Endothelial cell of umbilical vein (primary cell): ENCODE measurements at regions not wholly inside any gene's neighbourhood (a gene's known extent, or its start where the extent isn't known, plus 50 kb on each side); places are given as distances from the start of the nearest gene placed in this dataset.

ENCODE experiments used
- BruUV-seq: library from RNA; stranded (reverse); fragments of 400-500 nt; replicated peaks from 2 replicates; lab custom pipeline; 2021; lab: Mats Ljungman, UMichigan
- CTCF ChIA-PET: fragments of 300-600, 350-600 bp; sonication (Branson Sonifier 250); formaldehyde crosslinking; loops from one replicate; lab custom pipeline; 2021; ENCODE audit warnings: antibody characterized with exemption, inconsistent platforms; lab: Charles Lee
- POLR2A ChIA-PET: fragments of 300-600, 350-600 bp; sonication (Branson Sonifier 250); formaldehyde crosslinking; loops from one replicate; lab custom pipeline; 2021; ENCODE audit warnings: antibody characterized with exemption, inconsistent platforms; lab: Charles Lee
- DNase-seq: peaks from one replicate; pipeline ENCODE4 v3.0.0-alpha.2; 2011; ENCODE audit warnings: low read depth, low spot score
- FAIRE-seq: peaks from 2 replicates; lab custom pipeline; 2011; peaks lifted over from hg19 to GRCh38; lab: Jason Lieb, UNC
- H2AFZ ChIP-seq: 2 replicates; pipeline ENCODE4 v1.6.0; 2012; ENCODE audit warnings: low read depth, low read length, control low read depth, inconsistent platforms
- H3K27ac ChIP-seq: 2 replicates; pipeline ENCODE4 v1.5.1; 2011; ENCODE audit warnings: low read depth, mild to moderate bottlenecking, control low read depth, low read length, moderate library complexity; ENCODE audit not compliant: insufficient read depth
- H3K27me3 ChIP-seq, 2 experiments: 2 replicates each; pipeline versions ENCODE4 v1.6.0 to v1.6.1; 2011; ENCODE audit warnings: low read length in 2 of 2, mixed read lengths in 1 of 2; ENCODE audit not compliant: control insufficient read depth in 2 of 2, insufficient read depth in 2 of 2
- H3K36me3 ChIP-seq, 2 experiments: 2 replicates in 1 of 2; 3 replicates in 1 of 2; pipeline ENCODE4 v1.5.1; 2011; ENCODE audit warnings: low read length in 2 of 2, mild to moderate bottlenecking in 1 of 2, moderate library complexity in 1 of 2; ENCODE audit not compliant: control insufficient read depth in 2 of 2, insufficient read depth in 2 of 2; ENCODE audit errors: extremely low read depth in 1 of 2
- H3K4me1 ChIP-seq: 3 replicates; pipeline ENCODE4 v1.5.1; 2011; ENCODE audit warnings: mild to moderate bottlenecking, low read length; ENCODE audit not compliant: control insufficient read depth, insufficient read depth; ENCODE audit errors: extremely low read depth
- H3K4me2 ChIP-seq: 2 replicates; pipeline ENCODE4 v1.6.1; 2011; ENCODE audit warnings: low read length, control low read depth, mixed read lengths; ENCODE audit not compliant: insufficient read depth
- H3K4me3 ChIP-seq, 3 experiments: fragments of 200-600 bp in 1 of 3; sonication (generic), shearing (Covaris generic) in 1 of 3; replicated peaks in 1 of 3; 2 replicates each; pipeline ENCODE4 v1.5.1; 2011 to 2016; ENCODE audit warnings: control low read depth in 3 of 3, low read length in 3 of 3, mild to moderate bottlenecking in 2 of 3, inconsistent platforms in 1 of 3, low read depth in 1 of 3, moderate library complexity in 1 of 3; ENCODE audit not compliant: insufficient read depth in 1 of 3
- H3K79me2 ChIP-seq: 2 replicates; pipeline ENCODE4 v1.6.0; 2012; ENCODE audit warnings: low read length, inconsistent platforms; ENCODE audit not compliant: control insufficient read depth, insufficient read depth
- H3K9ac ChIP-seq: replicated peaks from 2 replicates; pipeline ENCODE3; 2011; ENCODE audit warnings: low read length, control low read depth; ENCODE audit not compliant: insufficient read depth; ENCODE audit errors: extremely low read depth
- H3K9me1 ChIP-seq: replicated peaks from 3 replicates; pipeline ENCODE4 v1.6.0; 2011; ENCODE audit warnings: mild to moderate bottlenecking, low read length; ENCODE audit not compliant: control insufficient read depth, insufficient read depth; ENCODE audit errors: extremely low read depth
- H3K9me3 ChIP-seq: replicated peaks from 2 replicates; pipeline ENCODE4 v1.5.1; 2012; ENCODE audit warnings: low read length, inconsistent platforms; ENCODE audit not compliant: control insufficient read depth, insufficient read depth
- H4K20me1 ChIP-seq: replicated peaks from 2 replicates; pipeline ENCODE3; 2011; ENCODE audit warnings: mild to moderate bottlenecking, low read length; ENCODE audit not compliant: control insufficient read depth, insufficient read depth; ENCODE audit errors: extremely low read depth
- FOS ChIP-seq: IDR thresholded peaks from 2 replicates; pipeline ENCODE4 v1.6.1; 2011; ENCODE audit warnings: mild to moderate bottlenecking, low read length, moderate library complexity, borderline replicate concordance; ENCODE audit not compliant: insufficient read depth
- GATA2 ChIP-seq: IDR thresholded peaks from 2 replicates; pipeline ENCODE4 v1.7.0; 2011; ENCODE audit warnings: low read depth, mild to moderate bottlenecking, moderate library complexity, mixed read lengths, low read length; ENCODE audit not compliant: insufficient read length, insufficient read depth
- JUN ChIP-seq: IDR thresholded peaks from 2 replicates; pipeline ENCODE4 v1.6.1; 2011; ENCODE audit warnings: borderline replicate concordance, low read depth; ENCODE audit not compliant: insufficient read length, insufficient read depth
- MYC ChIP-seq: IDR thresholded peaks from one replicate; pipeline ENCODE4 v1.6.1; 2011; ENCODE audit warnings: mild to moderate bottlenecking, low read depth, low read length
- POLR2A ChIP-seq: IDR thresholded peaks from 2 replicates; pipeline ENCODE4 v1.6.1; 2012; ENCODE audit warnings: low read depth, mild to moderate bottlenecking, control low read depth, low read length
- dilution Hi-C: fragments of 300-500 bp; cut with MboI; formaldehyde crosslinking; loops from one replicate; pipeline ENCODE4 v1.15.0; 2019; ENCODE audit warnings: low sequenced_read_pairs; ENCODE audit not compliant: extremely low pct_ligation_motif_present
- intact Hi-C: fragments of 100-400 bp; cut with micrococcal nuclease; formaldehyde crosslinking; loops from one replicate; pipeline ENCODE4 v1.10.0; 2022
- TF ChIP-seq, protein P1 (sequence below): IDR thresholded peaks from 2 replicates; pipeline ENCODE4 v1.6.1; 2011; ENCODE audit not compliant: insufficient read depth, insufficient read length
- TF ChIP-seq, protein P2 (sequence below), 2 donors: IDR thresholded peaks; 1 replicate in 1 of 2; 2 replicates in 1 of 2; pipeline ENCODE4 v1.5.1; 2011; ENCODE audit warnings: low read length in 2 of 2, mild to moderate bottlenecking in 2 of 2, moderate library complexity in 2 of 2, control low read depth in 1 of 2, inconsistent platforms in 1 of 2, low read depth in 1 of 2; ENCODE audit not compliant: insufficient read depth in 1 of 2; ENCODE audit errors: extremely low read depth in 1 of 2

DNA sequence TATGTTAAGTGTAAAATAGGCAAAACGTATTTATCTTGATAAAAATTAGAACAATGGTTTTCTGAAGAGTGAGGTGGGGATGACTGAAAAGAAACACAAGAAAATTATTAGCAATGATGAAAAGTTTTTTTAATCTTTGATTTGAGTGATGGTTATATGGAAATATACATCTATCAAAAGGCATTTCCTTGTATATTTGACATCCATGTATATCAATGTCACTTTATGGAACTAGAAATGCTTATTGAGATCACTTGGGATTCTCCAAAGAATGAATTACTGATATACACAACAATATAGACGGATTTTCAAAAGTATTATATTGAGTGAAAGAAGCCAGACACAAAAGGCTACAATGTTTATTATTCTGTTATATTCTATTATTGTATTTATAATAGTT, 1042.0 kb upstream of the POT1 start:
- TF ChIP-seq MYC (no peak), FOS (no peak), GATA2 (no peak), JUN (no peak), POLR2A (no peak)
- TF ChIP-seq, protein P1, sequence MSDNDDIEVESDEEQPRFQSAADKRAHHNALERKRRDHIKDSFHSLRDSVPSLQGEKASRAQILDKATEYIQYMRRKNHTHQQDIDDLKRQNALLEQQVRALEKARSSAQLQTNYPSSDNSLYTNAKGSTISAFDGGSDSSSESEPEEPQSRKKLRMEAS = no peak
- TF ChIP-seq, protein P2, sequence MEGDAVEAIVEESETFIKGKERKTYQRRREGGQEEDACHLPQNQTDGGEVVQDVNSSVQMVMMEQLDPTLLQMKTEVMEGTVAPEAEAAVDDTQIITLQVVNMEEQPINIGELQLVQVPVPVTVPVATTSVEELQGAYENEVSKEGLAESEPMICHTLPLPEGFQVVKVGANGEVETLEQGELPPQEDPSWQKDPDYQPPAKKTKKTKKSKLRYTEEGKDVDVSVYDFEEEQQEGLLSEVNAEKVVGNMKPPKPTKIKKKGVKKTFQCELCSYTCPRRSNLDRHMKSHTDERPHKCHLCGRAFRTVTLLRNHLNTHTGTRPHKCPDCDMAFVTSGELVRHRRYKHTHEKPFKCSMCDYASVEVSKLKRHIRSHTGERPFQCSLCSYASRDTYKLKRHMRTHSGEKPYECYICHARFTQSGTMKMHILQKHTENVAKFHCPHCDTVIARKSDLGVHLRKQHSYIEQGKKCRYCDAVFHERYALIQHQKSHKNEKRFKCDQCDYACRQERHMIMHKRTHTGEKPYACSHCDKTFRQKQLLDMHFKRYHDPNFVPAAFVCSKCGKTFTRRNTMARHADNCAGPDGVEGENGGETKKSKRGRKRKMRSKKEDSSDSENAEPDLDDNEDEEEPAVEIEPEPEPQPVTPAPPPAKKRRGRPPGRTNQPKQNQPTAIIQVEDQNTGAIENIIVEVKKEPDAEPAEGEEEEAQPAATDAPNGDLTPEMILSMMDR (IDR thresholded peaks at IDR 0.05; ENCODE audit: extremely low read depth in 1 of 2, insufficient read depth in 1 of 2, low read depth in 1 of 2, low read length in 2 of 2) = no peak
- Histone ChIP-seq H4K20me1 (no peaks in the 10 kb centered on the region), H3K27ac (no peak overlapping the region), H3K36me3 (no peaks in the 10 kb centered on the region), H2AFZ (no peak overlapping the region), H3K4me3 (no peak overlapping the region), H3K9me1 (no peaks in the 10 kb centered on the region), H3K9ac (no peak overlapping the region), H3K79me2 (no peaks in the 10 kb centered on the region), H3K4me2 (no peak overlapping the region), H3K27me3 (no peaks in the 10 kb centered on the region), H3K9me3 (no peaks in the 10 kb centered on the region), H3K4me1 (no peaks in the 10 kb centered on the region)
- intact Hi-C loops (no loop called here), dilution Hi-C loops (no loop called here)
- BruUV-seq = no TSS peak
- DNase-seq (no peak), FAIRE-seq (no peak)
- ChIA-PET POLR2A (no interaction called here), CTCF (no interaction called here)
